HG03045 (cell line): ENCODE measurements at regions not wholly inside any gene's neighbourhood (a gene's known extent, or its start where the extent isn't known, plus 50 kb on each side); places are given as distances from the start of the nearest gene placed in this dataset.
"Not testable (repeated sequence)": the region's sequence is repeated elsewhere in the genome, so short reads cannot be mapped to it uniquely, and the experiment has no call there.

Experiments used
- ATAC-seq: cut with Tn5 transposase; IDR thresholded peaks from one replicate; pipeline ENCODE4 v1.9.1; 2021; ENCODE audit warnings: mild to moderate bottlenecking, moderate library complexity; ENCODE audit not compliant: unreplicated experiment

DNA sequence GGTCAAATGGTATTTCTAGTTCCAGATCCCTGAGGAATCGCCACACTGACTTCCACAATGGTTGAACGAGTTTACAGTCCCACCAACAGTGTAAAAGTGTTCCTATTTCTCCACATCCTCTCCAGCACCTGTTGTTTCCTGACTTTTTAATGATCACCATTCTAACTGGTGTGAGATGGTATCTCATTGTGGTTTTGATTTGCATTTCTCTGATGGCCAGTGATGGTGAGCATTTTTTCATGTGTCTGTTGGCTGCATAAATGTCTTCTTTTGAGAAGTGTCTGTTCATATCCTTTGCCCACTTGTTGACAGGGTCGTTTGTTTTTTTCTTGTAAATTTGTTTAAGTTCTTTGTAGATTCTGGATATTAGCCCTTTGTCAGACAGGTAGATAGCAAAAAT is 269.9 kb upstream of the NREP start:
- not testable (repeated sequence) for ATAC-seq

DNA sequence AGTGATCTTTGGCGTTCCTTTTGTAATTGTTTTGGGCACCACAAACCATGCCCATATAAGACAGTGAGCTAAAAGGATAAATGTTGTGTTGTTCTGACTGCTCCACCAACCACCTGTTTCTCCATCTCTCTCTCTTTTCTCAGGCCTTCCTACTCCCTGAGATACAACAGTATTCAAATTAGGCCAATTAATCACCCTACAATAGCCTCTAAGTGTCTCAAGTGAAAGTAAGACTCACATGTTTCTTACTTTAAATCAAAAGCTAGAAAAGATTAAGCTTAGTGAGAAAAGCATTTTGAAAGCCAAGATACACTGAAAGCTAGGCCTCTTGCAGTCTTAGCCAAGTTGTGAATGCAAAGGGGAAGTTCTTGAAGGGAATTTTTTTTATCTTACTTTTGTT is 268.8 kb upstream of the NREP start:
- ATAC-seq, result peak; percentile 59

DNA sequence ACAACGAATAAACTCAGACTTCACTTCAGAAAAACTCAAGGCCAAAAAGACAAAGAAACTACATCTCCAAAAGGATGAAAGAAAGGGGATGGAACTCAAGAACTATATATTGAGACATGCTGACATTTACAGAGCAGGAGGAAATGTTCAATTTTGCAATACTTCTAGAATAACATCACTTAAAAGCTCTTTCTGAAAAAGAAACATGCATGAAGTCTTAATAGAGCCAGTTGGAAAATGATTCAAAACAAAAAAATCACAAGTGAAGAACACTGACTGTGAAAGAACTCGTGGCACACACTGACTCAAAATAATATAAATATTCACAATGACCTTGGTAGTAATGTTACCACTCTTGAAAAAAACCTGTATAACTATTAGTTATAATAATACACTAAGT is 267.8 kb upstream of the NREP start:
- no peak for ATAC-seq

DNA sequence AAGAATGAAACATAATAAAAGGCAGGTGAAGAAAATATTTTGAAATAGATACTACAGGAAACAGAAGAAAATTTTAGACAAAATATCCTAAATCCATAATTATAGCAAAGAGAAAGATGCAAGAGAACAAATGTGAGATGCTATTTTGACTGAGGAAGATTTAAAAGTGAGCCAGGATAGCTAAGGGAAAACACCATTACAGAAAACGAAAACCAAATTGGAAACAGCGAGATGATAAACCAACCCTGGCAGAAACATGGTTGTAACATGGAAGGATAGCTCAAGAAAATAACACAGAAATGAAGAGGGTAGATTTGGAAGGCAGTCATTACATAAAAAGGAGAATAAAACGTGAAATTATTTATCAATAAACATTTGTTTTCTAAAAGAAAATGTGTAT is 267.2 kb upstream of the NREP start:
- no peak for ATAC-seq

DNA sequence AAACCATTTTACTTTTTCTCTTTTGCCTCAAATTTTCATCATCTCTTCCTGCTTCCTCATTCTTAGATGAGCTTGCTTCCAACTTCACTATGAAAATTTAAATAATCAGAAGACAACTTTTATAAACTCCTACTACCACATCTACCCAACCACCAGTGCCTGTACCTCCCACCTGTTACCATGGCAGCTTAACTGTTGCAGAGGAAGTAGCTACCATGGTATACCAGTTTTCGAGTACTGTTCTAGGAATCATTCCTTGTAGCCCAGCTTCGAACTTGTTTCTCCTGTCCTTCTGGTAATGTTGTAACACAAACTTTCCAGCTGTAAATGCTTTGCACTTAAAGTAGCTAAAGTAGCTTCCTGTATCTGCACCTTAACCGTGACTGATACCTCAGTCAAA is 266.8 kb upstream of the NREP start:
- ATAC-seq, result no peak

DNA sequence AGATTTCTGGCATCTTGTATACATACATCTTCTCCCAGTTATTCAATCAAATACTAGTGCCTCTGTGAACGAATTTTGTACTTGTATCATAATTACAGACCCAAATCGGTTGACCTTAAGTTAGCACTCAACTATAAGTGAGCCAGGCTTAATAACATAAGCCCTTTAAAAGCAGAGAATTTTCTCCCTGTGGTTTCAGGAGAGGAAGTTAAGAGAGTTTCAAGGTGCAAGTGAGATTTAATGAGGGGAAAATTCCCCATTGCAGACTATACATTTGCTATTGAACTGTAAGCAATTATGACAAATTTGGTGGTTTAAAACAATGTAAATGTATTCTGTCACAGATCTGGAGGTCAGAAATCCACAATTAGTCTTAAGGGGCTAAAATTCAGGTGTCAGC is 261.9 kb upstream of the NREP start:
- no peak for ATAC-seq

DNA sequence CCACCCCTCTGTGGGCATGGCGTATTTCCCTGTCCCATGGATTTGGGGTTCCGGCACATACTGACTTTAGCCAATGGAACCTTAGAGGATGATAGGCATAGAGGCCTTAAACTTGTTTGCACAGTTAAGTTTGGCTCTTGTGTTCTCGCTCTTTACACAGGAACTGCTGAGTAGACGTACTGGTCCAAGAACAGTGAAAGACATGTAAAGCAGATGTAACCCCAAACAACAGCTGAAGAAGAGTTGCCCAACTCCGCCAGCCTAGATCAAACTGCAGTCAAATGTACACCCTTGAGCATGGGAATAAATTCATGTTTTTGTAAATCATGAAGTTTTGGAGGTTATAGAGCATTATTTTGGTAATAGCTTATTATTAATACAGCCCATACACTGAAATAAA is 260.0 kb upstream of the NREP start:
- no peak for ATAC-seq

DNA sequence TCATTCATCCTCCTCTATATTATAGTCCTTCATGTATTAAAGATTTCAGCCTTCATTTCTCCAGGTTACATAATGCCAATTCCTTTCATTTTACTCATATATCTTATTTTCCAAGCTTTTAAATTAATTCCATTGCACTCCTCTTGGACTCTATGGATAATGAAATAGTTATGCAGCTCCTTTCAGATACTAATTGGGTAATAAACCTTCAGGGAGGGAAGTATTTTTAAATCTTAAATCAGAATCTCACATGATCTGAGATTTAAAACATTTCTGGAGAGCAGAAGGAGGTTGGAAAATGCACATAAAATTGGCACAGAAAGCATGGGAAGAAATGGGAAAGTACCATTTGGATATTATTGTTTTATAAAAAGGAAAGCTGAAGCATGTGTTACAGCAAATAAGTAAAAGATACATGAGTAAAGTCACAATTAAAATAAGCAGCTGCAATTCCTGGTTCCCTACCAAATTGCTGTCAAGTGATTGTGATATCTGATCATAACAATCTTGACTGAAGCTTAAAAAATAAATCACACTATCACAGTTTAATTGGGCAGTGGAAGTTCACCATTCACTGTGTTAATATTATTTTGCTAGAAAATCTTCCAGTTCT is 257.9 kb upstream of the NREP start:
- ATAC-seq, result no peak

DNA sequence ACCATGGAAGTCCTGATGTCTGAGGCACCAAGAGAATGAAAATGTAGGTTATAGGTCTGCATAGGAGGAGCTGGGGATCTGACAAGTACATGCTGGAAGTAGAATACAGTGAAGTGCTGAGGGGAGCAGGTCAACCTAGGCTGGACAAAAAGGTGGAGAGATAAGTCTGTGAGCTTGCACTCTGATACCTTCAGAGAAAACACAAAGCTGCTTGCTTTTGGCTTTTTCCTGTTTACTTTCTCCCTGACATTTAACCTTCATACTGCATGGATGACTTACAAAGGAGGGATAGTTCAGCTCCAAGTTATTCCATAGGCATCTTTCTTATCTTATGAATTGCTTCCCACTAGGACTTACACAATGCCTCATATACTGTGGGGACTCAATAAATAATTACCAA is 256.7 kb upstream of the NREP start:
- ATAC-seq, result no peak

DNA sequence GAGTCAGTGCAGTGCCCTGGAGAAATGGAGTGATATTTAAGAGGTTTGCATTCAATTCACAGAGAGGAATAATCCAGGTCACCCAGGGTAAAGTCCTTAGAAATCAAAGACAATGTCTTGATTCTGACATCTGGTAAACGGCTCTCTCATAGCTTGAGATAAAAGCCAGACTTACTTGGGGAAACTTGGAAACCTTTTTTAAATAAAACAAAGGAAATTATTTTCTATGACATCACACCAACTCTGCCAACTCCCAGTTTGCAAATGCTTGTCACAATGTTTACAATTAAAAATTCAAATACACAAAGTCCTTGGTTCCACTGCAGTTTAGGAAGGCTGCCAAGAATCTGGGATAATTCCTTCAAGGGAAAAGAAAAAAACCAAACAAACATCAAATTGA is 255.1 kb upstream of the NREP start:
- no peak for ATAC-seq

DNA sequence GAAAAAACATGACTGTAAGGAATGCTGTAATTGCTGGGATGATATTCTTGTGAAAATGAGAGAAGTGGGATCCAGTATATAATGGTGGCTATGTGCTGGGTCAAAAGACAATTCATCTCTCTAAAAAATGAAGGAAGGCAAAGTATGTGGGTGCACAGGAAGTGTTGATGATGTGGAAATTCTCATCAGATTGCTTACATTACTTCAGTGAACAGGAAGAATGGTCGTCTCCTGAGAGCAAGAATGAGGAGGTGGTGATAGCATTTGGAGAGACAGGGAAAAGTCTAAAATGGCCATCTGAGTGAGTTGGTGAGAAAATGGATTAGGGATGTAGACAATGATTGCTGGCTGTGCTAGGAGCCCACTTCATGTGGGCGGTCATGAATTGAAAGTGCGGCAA is 253.5 kb upstream of the NREP start:
- no peak for ATAC-seq

DNA sequence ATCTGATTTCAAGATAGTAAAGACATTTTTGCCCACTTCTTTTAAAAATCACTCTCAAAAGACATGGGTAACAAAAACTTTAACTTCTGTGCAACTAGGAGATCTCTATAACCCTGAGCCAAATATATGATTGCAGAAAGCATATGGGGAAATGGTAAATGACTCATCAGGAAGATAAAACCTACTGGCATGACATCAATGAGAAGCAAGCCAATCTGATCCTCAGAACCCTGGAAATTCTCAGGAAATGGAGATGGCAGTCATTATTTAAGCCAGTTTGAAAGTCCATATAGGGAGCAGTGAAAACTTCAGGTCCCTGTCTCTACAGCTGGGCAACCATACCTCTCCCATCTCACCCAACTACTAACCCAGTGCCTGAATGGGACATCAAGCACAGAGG is 249.7 kb upstream of the NREP start:
- ATAC-seq, result no peak

DNA sequence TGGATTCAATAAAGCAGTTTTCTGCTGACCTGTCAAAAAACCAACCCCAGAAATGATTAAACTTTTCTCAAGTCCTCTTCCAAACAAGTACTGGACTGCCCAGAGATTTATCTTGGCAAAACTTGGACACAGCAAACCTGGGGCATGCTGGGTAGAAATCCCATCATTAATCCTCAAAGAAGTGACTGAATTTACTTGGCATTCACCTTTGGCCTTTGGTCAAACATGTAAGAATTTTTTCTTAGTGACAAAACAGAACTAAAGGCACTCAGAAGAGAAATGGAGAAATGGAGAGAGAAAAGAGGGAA is 248.6 kb upstream of the NREP start:
- ATAC-seq, result no peak

DNA sequence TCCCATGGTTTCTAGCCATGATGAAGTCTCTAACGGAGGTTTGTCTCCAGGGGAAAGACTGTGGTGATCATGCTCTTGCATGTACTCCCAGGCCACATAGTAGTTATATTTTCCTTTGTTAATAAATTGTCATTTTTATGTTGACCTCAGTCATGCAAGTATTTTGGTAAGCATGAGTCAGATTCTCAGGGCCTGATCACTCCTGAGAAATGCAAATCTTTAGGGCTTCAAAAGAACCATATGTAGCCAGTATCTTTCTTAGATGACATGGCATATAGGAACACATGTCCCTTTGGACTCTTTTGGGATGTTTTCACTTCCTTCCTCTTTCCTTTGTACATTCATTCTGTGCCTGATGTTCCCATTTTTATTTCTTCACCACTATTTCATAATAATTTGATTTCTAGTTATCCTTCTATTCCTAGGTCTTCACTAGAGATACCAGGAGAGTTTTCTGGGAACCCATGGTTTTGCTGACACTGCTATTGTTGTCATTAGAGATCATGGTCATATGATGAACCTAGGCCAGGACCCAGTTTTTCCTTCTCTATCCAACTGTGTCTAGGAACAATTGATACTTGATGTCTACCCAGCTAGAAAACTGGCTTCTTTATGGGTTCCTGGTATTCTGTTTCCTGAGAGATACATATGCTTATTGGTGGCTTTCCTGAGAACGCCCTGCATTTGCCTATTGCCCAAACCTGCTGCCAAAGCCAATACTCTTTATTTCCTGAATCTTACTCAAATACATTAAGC is 248.1 kb upstream of the NREP start:
- ATAC-seq, result peak; percentile 90

DNA sequence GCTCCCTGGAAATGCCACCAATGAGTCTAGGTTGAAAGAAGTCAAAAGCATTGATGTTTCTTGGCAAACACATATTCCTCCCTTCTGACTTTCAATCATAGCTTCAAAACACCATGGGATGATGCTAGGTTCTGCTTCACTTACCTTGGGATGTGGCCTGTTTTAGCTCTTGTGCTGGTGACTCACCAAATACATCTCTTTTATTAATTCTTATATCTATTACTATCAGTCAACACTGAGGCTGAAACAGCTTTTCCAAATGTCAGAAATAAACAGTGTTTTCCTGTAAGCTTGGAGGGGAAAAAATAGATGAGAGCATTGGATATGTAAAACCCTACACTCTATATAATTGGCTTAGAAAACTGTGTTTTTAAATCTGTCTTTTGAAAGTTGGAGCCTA is 245.4 kb upstream of the NREP start:
- no peak for ATAC-seq

DNA sequence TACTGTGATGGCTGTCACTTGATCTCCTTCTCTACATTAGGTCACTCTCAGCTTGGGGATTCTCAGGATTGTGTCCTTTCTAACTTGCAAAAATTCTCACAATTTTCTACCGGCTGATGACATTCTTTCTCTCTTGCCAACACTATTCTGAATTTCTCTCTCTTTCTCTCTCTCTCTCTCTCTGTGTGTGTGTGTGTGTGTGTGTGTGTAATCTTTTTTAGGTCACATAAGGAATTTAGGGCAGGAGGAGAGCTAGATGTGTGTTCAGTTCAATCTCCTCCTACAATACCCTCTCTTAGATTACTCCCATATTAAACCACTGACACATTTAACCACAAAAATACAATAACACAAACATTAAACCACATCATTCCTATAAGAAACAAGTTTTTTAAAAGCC is 242.3 kb upstream of the NREP start:
- no peak for ATAC-seq

DNA sequence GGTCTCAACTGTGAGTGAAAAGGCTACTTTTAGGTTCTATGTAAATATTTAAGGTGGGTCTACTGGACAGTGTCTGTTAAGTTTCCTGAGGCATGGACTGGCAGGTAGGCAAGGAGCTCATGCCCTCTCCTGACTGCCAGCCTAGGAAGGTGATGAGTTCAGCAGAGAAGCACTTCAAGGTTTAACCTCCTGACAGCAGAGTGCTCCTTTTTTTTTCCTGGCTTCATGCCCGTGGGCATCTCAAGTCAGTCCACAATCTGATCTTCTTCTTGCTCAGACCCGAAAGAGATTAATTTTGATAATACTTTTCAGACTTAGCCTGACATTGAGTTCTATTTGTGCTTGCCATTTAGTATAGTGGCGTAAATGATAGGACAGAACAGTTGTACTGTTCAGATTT is 241.9 kb upstream of the NREP start:
- no peak for ATAC-seq

DNA sequence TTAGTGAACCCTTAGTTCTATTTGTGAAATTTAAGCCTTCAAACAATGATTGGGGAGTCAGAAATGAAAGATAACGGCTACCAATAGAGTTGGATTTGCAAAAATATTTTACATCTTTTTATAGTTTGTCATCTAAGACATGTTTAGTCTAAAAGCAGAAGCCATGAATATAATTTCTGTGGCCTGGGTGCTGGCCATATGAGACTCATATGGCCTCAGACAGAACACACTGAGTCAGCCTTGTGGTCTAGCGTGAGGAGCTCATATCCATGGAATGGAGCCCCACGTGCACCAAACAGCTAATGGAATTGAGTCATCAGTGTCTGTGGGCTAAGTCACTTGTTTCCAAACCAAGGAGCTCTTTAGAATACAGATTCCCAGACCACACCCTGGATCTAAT is 240.7 kb upstream of the NREP start:
- no peak for ATAC-seq

DNA sequence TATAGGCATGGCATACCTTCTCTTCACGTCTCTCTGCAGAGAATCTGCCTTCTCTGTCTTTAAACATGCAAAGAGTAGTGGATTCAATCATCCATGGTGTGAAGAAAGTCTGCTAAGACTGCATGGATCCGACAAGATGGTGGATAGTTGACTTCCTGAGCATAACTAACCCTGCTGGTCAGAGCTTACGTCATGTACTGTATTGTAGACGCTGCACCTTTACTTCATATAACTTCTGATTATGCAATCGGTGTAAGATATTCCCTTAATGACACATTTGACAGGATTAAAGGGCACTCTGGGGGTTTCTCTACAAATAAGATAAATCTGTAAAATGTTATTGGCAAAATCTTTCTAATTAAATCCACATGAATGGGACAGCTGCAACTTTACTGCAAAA is 240.3 kb upstream of the NREP start:
- ATAC-seq, result no peak

DNA sequence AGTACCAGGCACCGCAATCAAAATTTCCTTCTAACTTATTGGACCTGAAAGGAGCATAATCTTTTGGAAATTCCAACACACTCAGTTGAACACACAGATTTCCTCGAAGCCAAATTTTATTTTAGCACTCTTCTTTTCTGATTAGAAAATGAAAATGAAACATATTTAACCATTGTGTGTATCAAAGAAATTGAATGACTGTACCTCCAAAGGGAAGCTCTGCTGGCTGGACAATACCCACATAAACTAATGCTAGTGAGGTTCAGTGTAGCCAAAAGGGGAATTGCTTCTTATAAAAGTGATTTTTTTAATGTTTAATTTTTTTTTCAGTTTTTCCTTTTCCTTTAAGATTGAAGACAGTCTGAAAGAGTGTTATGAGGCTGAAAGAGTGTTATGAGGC is 239.6 kb upstream of the NREP start:
- no peak for ATAC-seq

DNA sequence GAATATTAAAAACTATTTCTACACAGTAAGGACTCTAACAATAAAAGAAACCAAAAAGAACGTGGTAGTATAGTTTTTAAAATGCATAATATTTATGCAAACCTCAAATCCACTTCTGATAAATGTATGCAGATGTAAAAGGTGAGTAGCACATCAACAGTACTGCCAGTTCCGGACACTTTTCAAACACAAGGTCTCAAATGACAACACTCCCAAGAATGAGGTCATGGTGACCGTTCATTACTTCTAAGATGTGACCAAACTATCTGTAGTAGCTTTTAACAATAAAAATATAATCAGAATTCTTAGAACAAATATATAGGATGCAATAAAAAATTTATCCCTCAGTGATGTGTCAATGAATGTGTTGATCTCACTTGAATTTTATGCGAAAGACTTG is 238.7 kb upstream of the NREP start:
- no peak for ATAC-seq

DNA sequence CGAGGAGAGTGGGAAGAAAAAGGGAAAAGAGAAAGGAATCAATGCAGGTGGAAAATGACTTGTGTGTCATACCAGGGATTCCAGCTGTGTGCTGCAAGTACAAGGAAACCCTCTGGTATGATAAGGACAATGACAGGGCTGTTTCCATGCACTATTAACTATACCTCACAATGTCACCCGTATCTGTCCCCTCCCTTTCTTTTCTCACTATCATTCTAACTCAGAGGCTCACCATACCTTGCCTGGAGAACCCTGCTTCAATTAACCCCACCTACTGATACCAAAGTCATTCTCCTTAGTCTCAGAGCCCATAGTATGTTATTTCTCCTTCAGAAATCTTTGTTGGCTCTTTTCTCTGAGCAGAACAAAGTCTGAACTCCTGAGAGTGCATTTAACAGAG is 236.2 kb upstream of the NREP start:
- ATAC-seq, result no peak

DNA sequence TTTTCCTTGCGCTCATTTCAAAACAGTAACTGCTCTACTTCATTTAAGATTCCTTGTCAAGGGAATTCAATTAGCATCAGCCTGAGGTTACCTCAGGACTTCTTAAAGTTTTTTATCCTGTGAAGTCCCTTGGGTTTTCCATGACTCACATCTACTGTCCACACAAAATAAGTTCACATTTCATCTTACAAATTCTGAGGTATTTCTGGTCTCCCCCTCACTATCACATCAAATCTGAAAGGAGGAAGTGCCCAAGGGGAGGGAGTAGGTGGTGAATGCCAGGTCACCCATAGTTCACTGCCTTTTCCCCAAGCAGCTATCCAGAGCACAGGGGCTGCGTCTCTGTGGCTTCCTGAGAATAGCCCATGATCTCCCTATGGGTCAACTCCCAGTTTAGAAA is 227.1 kb upstream of the NREP start:
- ATAC-seq, result peak; percentile 55
